BLaER1 (cell line): ENCODE measurements at regions not wholly inside any gene's neighbourhood (a gene's known extent, or its start where the extent isn't known, plus 50 kb on each side); places are given as distances from the start of the nearest gene placed in this dataset.

Source experiments
- H3K27ac ChIP-seq: shearing (Covaris generic); formaldehyde crosslinking; 2 replicates; pipeline ENCODE4 v1.8.1; 2022
- H3K27me3 ChIP-seq: shearing (Covaris generic); formaldehyde crosslinking; 2 replicates; pipeline ENCODE4 v1.8.1; 2022
- H3K36me3 ChIP-seq: shearing (Covaris generic); formaldehyde crosslinking; 2 replicates; pipeline ENCODE4 v1.8.1; 2022
- H3K4me1 ChIP-seq: shearing (Covaris generic); formaldehyde crosslinking; 2 replicates; pipeline ENCODE4 v1.8.1; 2022
- H3K4me2 ChIP-seq: shearing (Covaris generic); formaldehyde crosslinking; 2 replicates; pipeline ENCODE4 v1.8.1; 2022
- H3K4me3 ChIP-seq: shearing (Covaris generic); formaldehyde crosslinking; 2 replicates; pipeline ENCODE4 v1.8.1; 2022
- H3K9ac ChIP-seq: shearing (Covaris generic); formaldehyde crosslinking; 2 replicates; pipeline ENCODE4 v1.8.1; 2022
- H3K9me3 ChIP-seq: shearing (Covaris generic); formaldehyde crosslinking; 2 replicates; pipeline ENCODE4 v1.8.1; 2022
- H4K20me1 ChIP-seq: shearing (Covaris generic); formaldehyde crosslinking; 2 replicates; pipeline ENCODE4 v1.8.1; 2022
- Cebpa-rat ChIP-seq: shearing (Covaris generic); IDR thresholded peaks from 2 replicates; pipeline ENCODE4 v1.8.1; 2022

GRCh38 chr16:48834576-48834975 lies 224.6 kb upstream of the N4BP1 start:
- Histone ChIP-seq H3K9me3 (no peaks in the 10 kb centered on the region), H3K27ac (no peak overlapping the region), H3K27me3 (no peaks in the 10 kb centered on the region), H3K36me3 (no peaks in the 10 kb centered on the region), H4K20me1 (no peaks in the 10 kb centered on the region), H3K9ac (no peak overlapping the region), H3K4me2 (no peak overlapping the region), H3K4me3 (no peak overlapping the region), H3K4me1 (no peaks in the 10 kb centered on the region)
- no peak for TF ChIP-seq Cebpa-rat

- no peaks in the 10 kb centered on the region for H3K36me3 ChIP-seq
- H3K27ac ChIP-seq = no peak overlapping the region
- H3K9ac ChIP-seq = no peak overlapping the region
- H3K4me2 ChIP-seq = no peak overlapping the region
- H3K9me3 ChIP-seq = no peaks in the 10 kb centered on the region
- no peaks in the 10 kb centered on the region for H3K4me1 ChIP-seq
- TF ChIP-seq Cebpa-rat = no peak
- H3K27me3 ChIP-seq = no peaks in the 10 kb centered on the region
- no peak overlapping the region for H3K4me3 ChIP-seq
- H4K20me1 ChIP-seq = no peaks in the 10 kb centered on the region
Measured at GRCh38 chr16:48833461-48833860, 223.5 kb upstream of the N4BP1 start.

- Histone ChIP-seq H3K27ac (no peak overlapping the region), H4K20me1 (no peaks in the 10 kb centered on the region), H3K4me2 (no peak overlapping the region), H3K4me1 (no peaks in the 10 kb centered on the region), H3K36me3 (no peaks in the 10 kb centered on the region), H3K9me3 (no peaks in the 10 kb centered on the region), H3K4me3 (no peak overlapping the region), H3K27me3 (no peaks in the 10 kb centered on the region), H3K9ac (no peak overlapping the region)
- TF ChIP-seq Cebpa-rat = no peak
Measured at GRCh38 chr16:48831076-48831722, 221.2 kb upstream of the N4BP1 start.

GRCh38 chr16:48829336-48830310 lies 219.6 kb upstream of the N4BP1 start:
- H3K27me3 ChIP-seq = no peaks in the 10 kb centered on the region
- no peak overlapping the region for H3K27ac ChIP-seq
- H3K4me2 ChIP-seq = no peak overlapping the region
- no peaks in the 10 kb centered on the region for H3K36me3 ChIP-seq
- H3K4me3 ChIP-seq = no peak overlapping the region
- no peaks in the 10 kb centered on the region for H4K20me1 ChIP-seq
- H3K9me3 ChIP-seq = no peaks in the 10 kb centered on the region
- no peak overlapping the region for H3K9ac ChIP-seq
- no peak for TF ChIP-seq Cebpa-rat
- H3K4me1 ChIP-seq = no peaks in the 10 kb centered on the region

- no peak overlapping the region for H3K27ac ChIP-seq
- H3K4me3 ChIP-seq = no peak overlapping the region
- no peaks in the 10 kb centered on the region for H4K20me1 ChIP-seq
- H3K27me3 ChIP-seq = no peaks in the 10 kb centered on the region
- no peak for TF ChIP-seq Cebpa-rat
- no peaks in the 10 kb centered on the region for H3K9me3 ChIP-seq
- no peak overlapping the region for H3K4me2 ChIP-seq
- no peaks in the 10 kb centered on the region for H3K4me1 ChIP-seq
- no peaks in the 10 kb centered on the region for H3K36me3 ChIP-seq
- no peak overlapping the region for H3K9ac ChIP-seq
Measured at GRCh38 chr16:48824271-48824670, 214.3 kb upstream of the N4BP1 start.

GRCh38 chr16:48822431-48822830 lies 212.5 kb upstream of the N4BP1 start:
- H3K4me3 ChIP-seq = no peak overlapping the region

GRCh38 chr16:48820379-48820778 lies 210.4 kb upstream of the N4BP1 start:
- no peaks in the 10 kb centered on the region for H3K9me3 ChIP-seq
- no peak for TF ChIP-seq Cebpa-rat
- H3K4me3 ChIP-seq = no peak overlapping the region
- no peaks in the 10 kb centered on the region for H3K36me3 ChIP-seq
- H3K4me2 ChIP-seq = no peak overlapping the region
- H3K9ac ChIP-seq = no peak overlapping the region
- H3K27me3 ChIP-seq = no peaks in the 10 kb centered on the region
- H3K4me1 ChIP-seq = no peaks in the 10 kb centered on the region
- H4K20me1 ChIP-seq = no peaks in the 10 kb centered on the region
- H3K27ac ChIP-seq = no peak overlapping the region

More at GRCh38 chr16:48822431-48822830, 212.5 kb upstream of the N4BP1 start:
- Histone ChIP-seq H3K27me3 (no peaks in the 10 kb centered on the region), H3K9me3 (no peaks in the 10 kb centered on the region), H3K36me3 (no peaks in the 10 kb centered on the region), H3K9ac (no peak overlapping the region), H3K4me2 (no peak overlapping the region), H3K27ac (no peak overlapping the region), H3K4me1 (no peaks in the 10 kb centered on the region), H4K20me1 (no peaks in the 10 kb centered on the region)
- TF ChIP-seq Cebpa-rat = no peak

DNA sequence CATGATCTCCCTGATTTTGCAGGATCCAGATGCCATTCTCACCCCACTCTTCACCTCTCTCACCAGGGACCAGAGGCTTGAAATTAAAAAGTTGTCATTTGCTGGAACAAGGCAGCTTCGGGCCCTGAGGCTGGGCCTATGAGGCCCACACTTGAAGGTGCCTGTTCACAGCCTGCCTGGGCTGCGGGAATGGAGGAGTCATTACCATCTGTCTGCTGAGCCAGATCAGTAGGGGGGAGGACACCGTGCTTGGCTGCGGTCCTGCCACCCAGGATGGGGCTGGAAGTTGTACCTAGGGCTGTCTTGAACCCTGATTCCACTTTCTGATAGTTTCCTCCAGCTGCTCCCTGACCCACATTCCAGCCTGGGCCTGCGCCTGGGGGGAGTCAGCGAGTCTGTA lies 208.3 kb upstream of the N4BP1 start:
- no peaks in the 10 kb centered on the region for H3K9me3 ChIP-seq
- no peak for TF ChIP-seq Cebpa-rat
- H3K4me1 ChIP-seq = 0 out of 2 replicates have a peak, but pooled peaks cover 2% of the 10 kb centered on the region
- no peak overlapping the region for H3K4me3 ChIP-seq
- H3K4me2 ChIP-seq = no peak overlapping the region
- H4K20me1 ChIP-seq = no peaks in the 10 kb centered on the region
- H3K27me3 ChIP-seq = 0 out of 2 replicates have a peak, but pooled peaks cover 7% of the 10 kb centered on the region
- no peak overlapping the region for H3K27ac ChIP-seq
- H3K36me3 ChIP-seq = no peaks in the 10 kb centered on the region
- no peak overlapping the region for H3K9ac ChIP-seq

DNA sequence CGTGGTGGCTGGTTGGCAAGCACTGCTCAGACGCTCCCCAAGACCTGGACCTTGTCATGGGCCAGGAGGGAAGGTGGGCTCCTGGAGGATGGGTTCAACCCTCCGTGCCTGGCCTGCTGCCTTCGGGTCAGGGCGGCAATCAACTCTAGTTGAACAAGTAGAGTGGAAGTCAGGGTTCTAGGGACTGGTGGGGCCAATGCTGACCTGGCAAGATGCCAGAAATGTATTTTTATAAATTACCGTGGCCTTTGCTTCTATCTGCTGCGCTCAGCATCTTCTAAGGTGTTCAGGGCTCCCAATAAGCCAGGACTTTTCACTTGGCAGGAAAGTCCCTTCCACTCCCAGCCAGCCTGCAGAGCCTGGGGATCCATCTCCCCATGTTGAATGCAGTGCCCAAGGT lies 207.1 kb upstream of the N4BP1 start:
- no peak overlapping the region for H3K4me2 ChIP-seq
- H3K9me3 ChIP-seq = no peaks in the 10 kb centered on the region
- H3K27me3 ChIP-seq = 0 out of 2 replicates have a peak, but pooled peaks cover 7% of the 10 kb centered on the region

GRCh38 chr16:48816393-48816792 lies 206.4 kb upstream of the N4BP1 start:
- Histone ChIP-seq H4K20me1 (no peaks in the 10 kb centered on the region), H3K9ac (no peak overlapping the region), H3K27me3 (0 out of 2 replicates have a peak, but pooled peaks cover 7% of the 10 kb centered on the region), H3K4me3 (no peak overlapping the region), H3K4me1 (peaks cover 21% of the 10 kb centered on the region), H3K36me3 (no peaks in the 10 kb centered on the region), H3K4me2 (no peak overlapping the region), H3K27ac (no peak overlapping the region), H3K9me3 (no peaks in the 10 kb centered on the region)
- TF ChIP-seq Cebpa-rat = no peak

More for the DNA sequence above, 207.1 kb upstream of the N4BP1 start:
- Histone ChIP-seq H3K4me1 (peaks cover 15% of the 10 kb centered on the region), H3K36me3 (no peaks in the 10 kb centered on the region), H3K9ac (no peak overlapping the region), H4K20me1 (no peaks in the 10 kb centered on the region), H3K27ac (no peak overlapping the region), H3K4me3 (no peak overlapping the region)
- no peak for TF ChIP-seq Cebpa-rat
